Endothelial cell (in vitro differentiated cells): ENCODE measurements at regions not wholly inside any gene's neighbourhood (a gene's known extent, or its start where the extent isn't known, plus 50 kb on each side); places are given as distances from the start of the nearest gene placed in this dataset.

ENCODE experiments used
- DNase-seq: peaks from one replicate; pipeline ENCODE4 v3.0.0; 2021; ENCODE audit warnings: low spot score
- H3K27ac Mint-ChIP-seq: one replicate; pipeline ENCODE4 v1.8.0; 2021; ENCODE audit warnings: mixed read lengths, inconsistent platforms; ENCODE audit not compliant: unreplicated experiment
- H3K27me3 Mint-ChIP-seq: one replicate; pipeline ENCODE4 v1.8.0; 2021; ENCODE audit warnings: mild to moderate bottlenecking, moderate library complexity, mixed read lengths, inconsistent platforms; ENCODE audit not compliant: unreplicated experiment
- H3K36me3 Mint-ChIP-seq: one replicate; pipeline ENCODE4 v1.8.0; 2021; ENCODE audit warnings: mild to moderate bottlenecking, low read depth, mixed read lengths, inconsistent platforms; ENCODE audit not compliant: unreplicated experiment
- H3K4me1 Mint-ChIP-seq: one replicate; pipeline ENCODE4 v1.8.0; 2021; ENCODE audit warnings: mild to moderate bottlenecking, mixed read lengths, inconsistent platforms; ENCODE audit not compliant: unreplicated experiment
- H3K4me3 Mint-ChIP-seq: one replicate; pipeline ENCODE4 v1.8.0; 2021; ENCODE audit warnings: mild to moderate bottlenecking, mixed read lengths, inconsistent platforms; ENCODE audit not compliant: unreplicated experiment
- H3K9me3 Mint-ChIP-seq: one replicate; pipeline ENCODE4 v1.8.0; 2021; ENCODE audit warnings: mixed read lengths, inconsistent platforms; ENCODE audit not compliant: unreplicated experiment
- TF ChIP-seq, protein P1 (sequence below): fragments of 200-600 bp; sonication (generic); IDR thresholded peaks from one replicate; pipeline ENCODE4 v1.5.0; 2021; ENCODE audit warnings: antibody characterized with exemption; ENCODE audit not compliant: unreplicated experiment

GRCh38 chr16:17866996-17867395 lies 396.2 kb upstream of the XYLT1 start:
- Mint-ChIP-seq H3K36me3 (no peaks in the 10 kb centered on the region), H3K27me3 (peaks cover 2% of the 10 kb centered on the region), H3K4me3 (no peak overlapping the region), H3K9me3 (no peaks in the 10 kb centered on the region), H3K27ac (no peak overlapping the region), H3K4me1 (no peaks in the 10 kb centered on the region)
- TF ChIP-seq, protein P1, sequence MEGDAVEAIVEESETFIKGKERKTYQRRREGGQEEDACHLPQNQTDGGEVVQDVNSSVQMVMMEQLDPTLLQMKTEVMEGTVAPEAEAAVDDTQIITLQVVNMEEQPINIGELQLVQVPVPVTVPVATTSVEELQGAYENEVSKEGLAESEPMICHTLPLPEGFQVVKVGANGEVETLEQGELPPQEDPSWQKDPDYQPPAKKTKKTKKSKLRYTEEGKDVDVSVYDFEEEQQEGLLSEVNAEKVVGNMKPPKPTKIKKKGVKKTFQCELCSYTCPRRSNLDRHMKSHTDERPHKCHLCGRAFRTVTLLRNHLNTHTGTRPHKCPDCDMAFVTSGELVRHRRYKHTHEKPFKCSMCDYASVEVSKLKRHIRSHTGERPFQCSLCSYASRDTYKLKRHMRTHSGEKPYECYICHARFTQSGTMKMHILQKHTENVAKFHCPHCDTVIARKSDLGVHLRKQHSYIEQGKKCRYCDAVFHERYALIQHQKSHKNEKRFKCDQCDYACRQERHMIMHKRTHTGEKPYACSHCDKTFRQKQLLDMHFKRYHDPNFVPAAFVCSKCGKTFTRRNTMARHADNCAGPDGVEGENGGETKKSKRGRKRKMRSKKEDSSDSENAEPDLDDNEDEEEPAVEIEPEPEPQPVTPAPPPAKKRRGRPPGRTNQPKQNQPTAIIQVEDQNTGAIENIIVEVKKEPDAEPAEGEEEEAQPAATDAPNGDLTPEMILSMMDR = no peak
- no peak for DNase-seq

GRCh38 chr16:17861981-17862479 lies 391.3 kb upstream of the XYLT1 start:
- Mint-ChIP-seq H3K27ac (no peak overlapping the region), H3K4me1 (no peaks in the 10 kb centered on the region), H3K27me3 (no peaks in the 10 kb centered on the region), H3K36me3 (no peaks in the 10 kb centered on the region), H3K9me3 (no peaks in the 10 kb centered on the region), H3K4me3 (no peak overlapping the region)
- DNase-seq = no peak
- TF ChIP-seq, protein P1 = no peak

DNA sequence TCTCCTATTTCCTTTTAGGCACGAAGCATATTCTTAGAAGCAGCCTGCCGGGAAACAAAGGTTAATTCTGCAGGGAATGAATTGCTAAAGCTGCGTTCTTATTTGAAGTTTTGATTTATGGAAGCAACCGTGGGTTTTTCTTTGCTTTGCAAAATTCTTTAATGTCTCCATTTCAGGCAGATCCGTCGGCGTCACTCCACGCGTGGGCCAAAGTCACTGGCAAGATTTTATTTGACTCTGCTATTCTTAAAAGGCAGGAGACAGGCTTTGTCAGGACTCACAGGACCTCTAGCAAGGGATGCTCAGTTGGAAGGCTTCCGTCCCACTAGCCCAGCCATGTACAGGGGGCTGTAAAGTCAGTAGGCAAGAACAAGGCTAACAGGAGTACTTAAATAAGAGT lies 387.3 kb upstream of the XYLT1 start:
- no peak for DNase-seq
- H3K4me3 Mint-ChIP-seq = no peak overlapping the region
- no peaks in the 10 kb centered on the region for H3K4me1 Mint-ChIP-seq
- TF ChIP-seq, protein P1 = no peak
- H3K36me3 Mint-ChIP-seq = no peaks in the 10 kb centered on the region
- no peak overlapping the region for H3K27ac Mint-ChIP-seq
- no peaks in the 10 kb centered on the region for H3K9me3 Mint-ChIP-seq
- H3K27me3 Mint-ChIP-seq = no peaks in the 10 kb centered on the region

DNA sequence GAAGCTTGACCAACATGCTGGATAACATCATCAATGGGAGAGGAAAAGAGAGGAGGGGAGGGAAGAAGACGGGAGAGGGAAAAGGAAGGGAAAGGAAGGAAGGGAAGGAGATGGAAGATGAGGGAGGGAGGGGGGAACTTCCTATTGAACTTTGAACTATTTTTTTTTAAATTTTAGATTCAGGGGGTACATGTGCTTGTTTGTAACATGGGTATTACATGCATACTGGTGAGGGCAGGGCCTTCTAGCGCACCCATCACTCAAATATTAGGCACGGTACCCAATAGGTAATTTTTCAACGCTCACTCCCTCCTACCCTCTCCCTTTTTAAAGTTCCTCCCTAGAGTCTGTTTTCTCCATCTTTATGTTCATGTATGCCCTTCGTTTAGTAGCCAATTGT lies 383.2 kb upstream of the XYLT1 start:
- no peak overlapping the region for H3K27ac Mint-ChIP-seq
- no peak for DNase-seq
- H3K27me3 Mint-ChIP-seq = no peaks in the 10 kb centered on the region
- no peaks in the 10 kb centered on the region for H3K36me3 Mint-ChIP-seq
- no peak overlapping the region for H3K4me3 Mint-ChIP-seq
- no peaks in the 10 kb centered on the region for H3K4me1 Mint-ChIP-seq
- TF ChIP-seq, protein P1 = no peak
- H3K9me3 Mint-ChIP-seq = no peaks in the 10 kb centered on the region

DNA sequence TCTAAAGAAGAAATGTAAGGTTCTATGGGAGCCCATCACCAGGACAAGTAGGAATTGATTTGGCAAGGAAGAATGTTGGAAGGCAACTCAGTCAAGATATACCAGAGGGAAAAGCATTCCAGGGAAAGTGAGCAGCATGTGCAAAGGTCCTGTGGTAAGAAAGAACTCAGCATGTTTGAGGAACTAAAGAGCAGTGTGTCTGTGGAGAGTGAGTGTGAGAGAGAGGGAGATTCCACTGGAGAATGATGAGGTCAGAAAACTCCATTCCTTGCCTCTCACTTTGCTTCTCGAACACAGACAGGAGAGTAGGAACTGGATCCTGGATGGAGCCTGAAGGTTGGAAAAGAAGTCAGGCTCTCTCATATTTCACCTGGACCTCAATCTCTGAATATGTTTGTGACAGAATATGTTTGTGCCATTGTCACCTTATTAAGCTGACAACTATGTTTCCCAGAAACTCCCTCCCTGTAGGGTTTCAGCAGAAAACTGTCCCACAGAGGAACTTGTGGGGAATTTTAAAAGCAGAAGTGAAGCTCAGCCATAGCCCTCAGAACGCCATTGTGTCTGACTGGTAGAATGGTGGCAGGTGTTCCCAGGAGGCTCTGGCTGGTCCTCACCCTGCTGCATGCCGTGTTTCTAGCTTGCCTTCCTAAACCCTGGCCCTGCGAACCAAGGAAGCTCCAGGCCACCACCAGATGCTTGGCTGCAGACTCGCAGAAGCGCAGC lies 382.4 kb upstream of the XYLT1 start:
- DNase-seq = no peak
- no peaks in the 10 kb centered on the region for H3K27me3 Mint-ChIP-seq
- no peaks in the 10 kb centered on the region for H3K36me3 Mint-ChIP-seq
- H3K27ac Mint-ChIP-seq = no peak overlapping the region
- H3K4me1 Mint-ChIP-seq = no peaks in the 10 kb centered on the region
- H3K4me3 Mint-ChIP-seq = no peak overlapping the region
- TF ChIP-seq, protein P1 = no peak
- H3K9me3 Mint-ChIP-seq = no peaks in the 10 kb centered on the region
